Ascending aorta (tissue), 2 donors: ENCODE measurements at regions not wholly inside any gene's neighbourhood (a gene's known extent, or its start where the extent isn't known, plus 50 kb on each side); places are given as distances from the start of the nearest gene placed in this dataset.

ENCODE experiments used
- DNase-seq, 2 donors: peaks; one replicate each; pipeline ENCODE4 v3.0.0-alpha.2; 2019; ENCODE audit warnings: low spot score in 2 of 2
- H3K27ac ChIP-seq, 2 donors: fragments of 200-600 bp; sonication (generic); one replicate each; pipeline ENCODE4 v1.5.1; 2016 to 2017; ENCODE audit warnings: mild to moderate bottlenecking in 1 of 2
- H3K27me3 ChIP-seq: fragments of 200-600 bp; sonication (generic); one replicate; pipeline ENCODE4 v1.5.1; 2017
- H3K36me3 ChIP-seq, 2 donors: fragments of 200-600 bp; sonication (generic); one replicate each; pipeline ENCODE4 v1.5.1; 2016
- H3K4me1 ChIP-seq, 2 donors: fragments of 200-600 bp; sonication (generic); one replicate each; pipeline ENCODE4 v1.5.1; 2016 to 2017; ENCODE audit warnings: mild to moderate bottlenecking in 1 of 2
- H3K4me3 ChIP-seq, 2 donors: fragments of 200-600 bp; sonication (generic); one replicate each; pipeline ENCODE4 v1.5.1; 2016 to 2017; ENCODE audit warnings: mild to moderate bottlenecking in 1 of 2
- H3K9me3 ChIP-seq, 2 donors: fragments of 200-600 bp; sonication (generic); one replicate each; pipeline ENCODE4 v1.5.1; 2016
- CTCF ChIP-seq, 3 experiments: fragments of 200-600 bp in 2 of 3; fragments of 450-650 bp in 1 of 3; sonication (generic) in 2 of 3; IDR thresholded peaks; one replicate each; pipeline ENCODE4 v1.5.1; 2016 to 2019; ENCODE audit warnings: antibody characterized with exemption in 3 of 3, mild to moderate bottlenecking in 1 of 3, moderate library complexity in 1 of 3
- intact Hi-C: fragments of 100-400 bp; cut with DNase I; formaldehyde crosslinking; loops from one replicate; pipeline ENCODE4 v1.15.1; 2023

- no peak for DNase-seq
These were observed 737.4 kb upstream of the LUZP2 start for GRCh38 chr11:23759489-23759888.

GRCh38 chr11:23764286-23764685, 732.6 kb upstream of the LUZP2 start:
- no peak for DNase-seq
- TF ChIP-seq CTCF (IDR thresholded peaks at IDR 0.05) = no peak
- intact Hi-C loops = no loop called here
- no peak overlapping the region for H3K4me3 ChIP-seq
- no peaks in the 10 kb centered on the region for H3K9me3 ChIP-seq
- no peaks in the 10 kb centered on the region for H3K4me1 ChIP-seq
- H3K27me3 ChIP-seq = no peaks in the 10 kb centered on the region
- H3K27ac ChIP-seq = no peak overlapping the region
- no peaks in the 10 kb centered on the region for H3K36me3 ChIP-seq

More at GRCh38 chr11:23759489-23759888, 737.4 kb upstream of the LUZP2 start:
- no peaks in the 10 kb centered on the region for H3K9me3 ChIP-seq
- intact Hi-C loops = no loop called here
- no peaks in the 10 kb centered on the region for H3K36me3 ChIP-seq
- no peaks in the 10 kb centered on the region for H3K27me3 ChIP-seq
- no peak overlapping the region for H3K4me3 ChIP-seq
- no peaks in the 10 kb centered on the region for H3K4me1 ChIP-seq
- no peak overlapping the region for H3K27ac ChIP-seq
- no peak for TF ChIP-seq CTCF (IDR thresholded peaks at IDR 0.05)

- no peaks in the 10 kb centered on the region for H3K27me3 ChIP-seq
- TF ChIP-seq CTCF (IDR thresholded peaks at IDR 0.05) = no peak
- H3K9me3 ChIP-seq = no peaks in the 10 kb centered on the region
- no peak overlapping the region for H3K4me3 ChIP-seq
- no peak overlapping the region for H3K27ac ChIP-seq
- no peaks in the 10 kb centered on the region for H3K36me3 ChIP-seq
- no peaks in the 10 kb centered on the region for H3K4me1 ChIP-seq
- no peak for DNase-seq
- intact Hi-C loops = no loop called here
These were observed 731.1 kb upstream of the LUZP2 start for GRCh38 chr11:23765682-23766252.

GRCh38 chr11:23767576-23767975, 729.3 kb upstream of the LUZP2 start:
- H3K27ac ChIP-seq = no peak overlapping the region
- H3K9me3 ChIP-seq = no peaks in the 10 kb centered on the region
- H3K27me3 ChIP-seq = no peaks in the 10 kb centered on the region
- H3K4me3 ChIP-seq = no peak overlapping the region
- no peak for DNase-seq
- TF ChIP-seq CTCF (IDR thresholded peaks at IDR 0.05) = no peak
- H3K36me3 ChIP-seq = no peaks in the 10 kb centered on the region
- no peaks in the 10 kb centered on the region for H3K4me1 ChIP-seq
- intact Hi-C loops = no loop called here

GRCh38 chr11:23769214-23769613, 727.6 kb upstream of the LUZP2 start:
- no peak for TF ChIP-seq CTCF (IDR thresholded peaks at IDR 0.05)
- H3K27me3 ChIP-seq = no peaks in the 10 kb centered on the region
- no peak for DNase-seq
- no peak overlapping the region for H3K4me3 ChIP-seq
- intact Hi-C loops = no loop called here
- no peaks in the 10 kb centered on the region for H3K36me3 ChIP-seq
- no peaks in the 10 kb centered on the region for H3K9me3 ChIP-seq
- H3K4me1 ChIP-seq = no peaks in the 10 kb centered on the region
- no peak overlapping the region for H3K27ac ChIP-seq

GRCh38 chr11:23772081-23772480, 724.8 kb upstream of the LUZP2 start:
- DNase-seq = no peak
- intact Hi-C loops = no loop called here
- H3K27me3 ChIP-seq = no peaks in the 10 kb centered on the region
- no peaks in the 10 kb centered on the region for H3K4me1 ChIP-seq
- no peaks in the 10 kb centered on the region for H3K36me3 ChIP-seq
- no peak for TF ChIP-seq CTCF (IDR thresholded peaks at IDR 0.05)
- no peak overlapping the region for H3K27ac ChIP-seq
- no peak overlapping the region for H3K4me3 ChIP-seq
- H3K9me3 ChIP-seq = no peaks in the 10 kb centered on the region
